ENCODE measurements at regions not wholly inside any gene's neighbourhood (a gene's known extent, or its start where the extent isn't known, plus 50 kb on each side); places are given as distances from the start of the nearest gene placed in this dataset.

- TF ChIP-seq CTCF (IDR thresholded peaks at IDR 0.05) = no peak
- TF ChIP-seq EP300 (IDR thresholded peaks at IDR 0.05; ENCODE audit: low read depth) = no peak
- no peak for TF ChIP-seq POLR2A (IDR thresholded peaks at IDR 0.05)
Observed at GRCh38 chr2:189337656-189338055, 103.6 kb upstream of the WDR75 start.

Measured in transverse colon (tissue), 3 donors.